Thyroid gland (tissue), 4 donors: ENCODE measurements at regions not wholly inside any gene's neighbourhood (a gene's known extent, or its start where the extent isn't known, plus 50 kb on each side); places are given as distances from the start of the nearest gene placed in this dataset.
"Not testable (repeated sequence)": the region's sequence is repeated elsewhere in the genome, so short reads cannot be mapped to it uniquely, and the experiment has no call there.

ENCODE experiments used
- DNase-seq, 2 donors: peaks; one replicate each; pipeline ENCODE4 v3.0.0-alpha.2; 2019
- H3K27ac ChIP-seq, 3 donors: fragments of 200-600 bp; sonication (generic); 1 replicate in 2 of 3; 2 replicates in 1 of 3; pipeline ENCODE4 v1.5.1; 2016 to 2019; ENCODE audit warnings: mild to moderate bottlenecking in 1 of 3, moderate library complexity in 1 of 3
- H3K27me3 ChIP-seq: fragments of 200-600 bp; sonication (generic); one replicate; pipeline ENCODE4 v1.5.1; 2019
- H3K36me3 ChIP-seq, 2 donors: fragments of 200-600 bp; sonication (generic); one replicate each; pipeline ENCODE4 v1.5.1; 2016 to 2019
- H3K4me1 ChIP-seq, 2 donors: fragments of 200-600 bp; sonication (generic); one replicate each; pipeline ENCODE4 v1.5.1; 2017 to 2019
- H3K4me3 ChIP-seq, 3 donors: fragments of 200-600 bp; sonication (generic); replicated peaks in 1 of 3; 1 replicate in 2 of 3; 2 replicates in 1 of 3; pipeline ENCODE4 v1.5.1; 2016; ENCODE audit warnings: mild to moderate bottlenecking in 1 of 3
- H3K9me3 ChIP-seq: fragments of 200-600 bp; sonication (generic); one replicate; pipeline ENCODE4 v1.5.1; 2017
- CTCF ChIP-seq, 6 experiments: fragments of 200-600 bp in 3 of 6; fragments of 450-650 bp in 3 of 6; sonication (generic) in 3 of 6; IDR thresholded peaks; one replicate each; pipeline ENCODE4 v1.5.1; 2016 to 2019; ENCODE audit warnings: antibody characterized with exemption in 6 of 6, mild to moderate bottlenecking in 2 of 6, inconsistent platforms in 1 of 6, moderate library complexity in 1 of 6
- POLR2A ChIP-seq, 2 donors: fragments of 450-650 bp; IDR thresholded peaks; one replicate each; pipeline ENCODE4 v1.6.1; 2017; ENCODE audit warnings: antibody characterized with exemption in 2 of 2, mild to moderate bottlenecking in 2 of 2, moderate library complexity in 1 of 2
- WGBS, 2 donors: methylation state at CpG; one replicate each; pipeline ENCODE4 v1.1.5; 2017; 5-methylcytosine and 5-hydroxymethylcytosine counted together
- intact Hi-C: fragments of 100-400 bp; cut with DNase I; formaldehyde crosslinking; loops from one replicate; pipeline ENCODE4 v1.15.1; 2023

- H3K27me3 ChIP-seq: no peaks in the 10 kb centered on the region
- H3K4me3 ChIP-seq: no peak overlapping the region
- no peak overlapping the region for H3K27ac ChIP-seq
- no peak for DNase-seq
- TF ChIP-seq POLR2A (IDR thresholded peaks at IDR 0.05): no peak
- TF ChIP-seq CTCF (IDR thresholded peaks at IDR 0.05): no peak
- intact Hi-C loops: no loop called here
- H3K9me3 ChIP-seq: no peaks in the 10 kb centered on the region
- no peaks in the 10 kb centered on the region for H3K4me1 ChIP-seq
- H3K36me3 ChIP-seq: no peaks in the 10 kb centered on the region
- 50 to 57% methylated on average over 3 of the region's 3 CpGs for WGBS, 2 donors
Measured at GRCh38 chr15:38795471-38796245, 231.0 kb upstream of the RASGRP1 start.

- DNase-seq: no peak
- no peak overlapping the region for H3K4me3 ChIP-seq
- no peaks in the 10 kb centered on the region for H3K9me3 ChIP-seq
- H3K4me1 ChIP-seq: no peaks in the 10 kb centered on the region
- H3K27me3 ChIP-seq: no peaks in the 10 kb centered on the region
- intact Hi-C loops: no loop called here
- no peaks in the 10 kb centered on the region for H3K36me3 ChIP-seq
- H3K27ac ChIP-seq: no peak overlapping the region
- TF ChIP-seq CTCF (IDR thresholded peaks at IDR 0.05) (no peak), POLR2A (IDR thresholded peaks at IDR 0.05) (no peak)
- 83 to 84% methylated on average over 3 of the region's 3 CpGs for WGBS, 2 donors
Measured at GRCh38 chr15:38796589-38796988, 232.0 kb upstream of the RASGRP1 start.

GRCh38 chr15:38797506-38797905 is 232.9 kb upstream of the RASGRP1 start:
- 82 to 93% methylated on average over 4 of the region's 4 CpGs for WGBS, 2 donors
- H3K9me3 ChIP-seq, H3K4me1 ChIP-seq, H3K27me3 ChIP-seq, DNase-seq, H3K4me3 ChIP-seq, H3K36me3 ChIP-seq, intact Hi-C loops, H3K27ac ChIP-seq: not testable (repeated sequence)

GRCh38 chr15:38799202-38799601 is 234.6 kb upstream of the RASGRP1 start:
- 83 to 92% methylated on average over 5 of the region's 5 CpGs for WGBS, 2 donors
- H3K36me3 ChIP-seq, H3K27me3 ChIP-seq, H3K27ac ChIP-seq, H3K9me3 ChIP-seq, H3K4me3 ChIP-seq, DNase-seq, H3K4me1 ChIP-seq, intact Hi-C loops: not testable (repeated sequence)

- no peak overlapping the region for H3K27ac ChIP-seq
- no peak for DNase-seq
- no peaks in the 10 kb centered on the region for H3K36me3 ChIP-seq
- no peak for TF ChIP-seq POLR2A (IDR thresholded peaks at IDR 0.05)
- H3K9me3 ChIP-seq: no peaks in the 10 kb centered on the region
- no peaks in the 10 kb centered on the region for H3K4me1 ChIP-seq
- H3K27me3 ChIP-seq: no peaks in the 10 kb centered on the region
- intact Hi-C loops: loop anchor here (5.0 kb wide), 1 partner anchor 763 kb away; no protein-coding TSS in a partner anchor
- no peak overlapping the region for H3K4me3 ChIP-seq
Measured at GRCh38 chr15:38809621-38810020, 245.0 kb upstream of the RASGRP1 start.

- intact Hi-C loops: loop anchor here (5.0 kb wide), 1 partner anchor 762 kb away; no protein-coding TSS in a partner anchor
- Histone ChIP-seq H3K27me3 (no peaks in the 10 kb centered on the region), H3K4me1 (no peaks in the 10 kb centered on the region), H3K36me3 (no peaks in the 10 kb centered on the region), H3K9me3 (no peaks in the 10 kb centered on the region), H3K27ac (no peak overlapping the region), H3K4me3 (no peak overlapping the region)
- no peak for DNase-seq
- WGBS, 2 donors: 81 to 83% methylated on average over 2 of the region's 2 CpGs
- TF ChIP-seq POLR2A (IDR thresholded peaks at IDR 0.05) (no peak), CTCF (IDR thresholded peaks at IDR 0.05) (no peak)
Measured at GRCh38 chr15:38810686-38811085, 246.1 kb upstream of the RASGRP1 start.

GRCh38 chr15:38814254-38814653 is 249.6 kb upstream of the RASGRP1 start:
- H3K36me3 ChIP-seq, H3K9me3 ChIP-seq, H3K27me3 ChIP-seq, H3K4me3 ChIP-seq, DNase-seq, H3K4me1 ChIP-seq, H3K27ac ChIP-seq: not testable (repeated sequence)
- WGBS, 2 donors: 96 to 97% methylated on average over 1 of the region's 1 CpG
- intact Hi-C loops: loop anchor here (5.0 kb wide), 1 partner anchor 758 kb away; no protein-coding TSS in a partner anchor
